Tibial artery (tissue), 4 donors: ENCODE measurements at regions not wholly inside any gene's neighbourhood (a gene's known extent, or its start where the extent isn't known, plus 50 kb on each side); places are given as distances from the start of the nearest gene placed in this dataset.

Experiments used
- DNase-seq, 2 donors: peaks; one replicate each; pipeline ENCODE4 v3.0.0-alpha.2; 2019
- H3K27ac ChIP-seq, 2 donors: fragments of 200-600 bp; sonication (generic) in 1 of 2; 1 replicate in 1 of 2; 2 replicates in 1 of 2; pipeline ENCODE4 v1.5.1; 2018 to 2019; ENCODE audit warnings: mild to moderate bottlenecking in 1 of 2
- H3K27me3 ChIP-seq, 2 donors: fragments of 200-600 bp; sonication (generic) in 1 of 2; one replicate each; pipeline versions ENCODE4 v1.5.1 to v1.6.0; 2016 to 2019
- H3K36me3 ChIP-seq, 3 donors: fragments of 200-600 bp; sonication (generic) in 2 of 3; one replicate each; pipeline ENCODE4 v1.5.1; 2016 to 2019; ENCODE audit warnings: mild to moderate bottlenecking in 2 of 3
- H3K4me1 ChIP-seq, 4 donors: fragments of 200-600 bp; sonication (generic) in 2 of 4; 1 replicate in 3 of 4; 2 replicates in 1 of 4; pipeline ENCODE4 v1.5.1; 2016 to 2019
- H3K4me3 ChIP-seq, 2 donors: fragments of 200-600 bp; sonication (generic) in 1 of 2; 1 replicate in 1 of 2; 2 replicates in 1 of 2; pipeline ENCODE4 v1.5.1; 2018 to 2019; ENCODE audit warnings: mild to moderate bottlenecking in 2 of 2
- H3K9me3 ChIP-seq, 3 donors: fragments of 200-600 bp; sonication (generic) in 1 of 3; one replicate each; pipeline ENCODE4 v1.5.1; 2016 to 2019
- intact Hi-C: fragments of 100-400 bp; cut with DNase I; formaldehyde crosslinking; loops from one replicate; pipeline ENCODE4 v1.15.0; 2023; ENCODE audit warnings: low total_unique reads
- TF ChIP-seq, protein P1 (sequence below), 2 experiments: fragments of 200-600 bp in 1 of 2; fragments of 450-650 bp in 1 of 2; IDR thresholded peaks; one replicate each; pipeline ENCODE4 v1.5.1; 2017 to 2019; ENCODE audit warnings: antibody characterized with exemption in 2 of 2, mild to moderate bottlenecking in 1 of 2, moderate library complexity in 1 of 2

DNA sequence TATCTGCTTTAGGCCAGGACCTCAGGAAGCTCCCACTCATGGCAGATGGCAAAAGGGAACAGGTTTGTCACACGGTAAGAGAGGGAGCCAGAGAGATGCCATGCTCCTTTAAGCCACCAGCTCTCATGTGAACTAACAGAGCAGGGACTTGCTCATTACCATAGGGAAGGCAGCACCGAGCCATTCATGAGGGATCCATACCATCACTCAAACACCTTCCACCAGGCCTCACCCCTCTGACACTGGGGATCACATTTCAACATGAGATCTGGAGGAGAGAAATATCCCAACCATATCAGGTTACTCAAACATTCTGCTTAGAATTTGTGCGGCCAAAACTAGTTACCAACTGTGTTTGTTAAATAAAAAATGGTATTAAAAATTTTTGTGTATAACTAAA lies 427.0 kb downstream of the UQCRFS1 start:
- TF ChIP-seq, protein P1, sequence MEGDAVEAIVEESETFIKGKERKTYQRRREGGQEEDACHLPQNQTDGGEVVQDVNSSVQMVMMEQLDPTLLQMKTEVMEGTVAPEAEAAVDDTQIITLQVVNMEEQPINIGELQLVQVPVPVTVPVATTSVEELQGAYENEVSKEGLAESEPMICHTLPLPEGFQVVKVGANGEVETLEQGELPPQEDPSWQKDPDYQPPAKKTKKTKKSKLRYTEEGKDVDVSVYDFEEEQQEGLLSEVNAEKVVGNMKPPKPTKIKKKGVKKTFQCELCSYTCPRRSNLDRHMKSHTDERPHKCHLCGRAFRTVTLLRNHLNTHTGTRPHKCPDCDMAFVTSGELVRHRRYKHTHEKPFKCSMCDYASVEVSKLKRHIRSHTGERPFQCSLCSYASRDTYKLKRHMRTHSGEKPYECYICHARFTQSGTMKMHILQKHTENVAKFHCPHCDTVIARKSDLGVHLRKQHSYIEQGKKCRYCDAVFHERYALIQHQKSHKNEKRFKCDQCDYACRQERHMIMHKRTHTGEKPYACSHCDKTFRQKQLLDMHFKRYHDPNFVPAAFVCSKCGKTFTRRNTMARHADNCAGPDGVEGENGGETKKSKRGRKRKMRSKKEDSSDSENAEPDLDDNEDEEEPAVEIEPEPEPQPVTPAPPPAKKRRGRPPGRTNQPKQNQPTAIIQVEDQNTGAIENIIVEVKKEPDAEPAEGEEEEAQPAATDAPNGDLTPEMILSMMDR (IDR thresholded peaks at IDR 0.05), result no peak
- no peak overlapping the region for H3K4me3 ChIP-seq
- no peaks in the 10 kb centered on the region for H3K27me3 ChIP-seq
- no peak overlapping the region for H3K27ac ChIP-seq
- H3K4me1 ChIP-seq, result no peaks in the 10 kb centered on the region
- H3K9me3 ChIP-seq, result peaks cover 0 to 10% (median 9%) of the 10 kb centered on the region in 3 donors
- no peaks in the 10 kb centered on the region for H3K36me3 ChIP-seq
- no peak for DNase-seq
- intact Hi-C loops, result no loop called here

DNA sequence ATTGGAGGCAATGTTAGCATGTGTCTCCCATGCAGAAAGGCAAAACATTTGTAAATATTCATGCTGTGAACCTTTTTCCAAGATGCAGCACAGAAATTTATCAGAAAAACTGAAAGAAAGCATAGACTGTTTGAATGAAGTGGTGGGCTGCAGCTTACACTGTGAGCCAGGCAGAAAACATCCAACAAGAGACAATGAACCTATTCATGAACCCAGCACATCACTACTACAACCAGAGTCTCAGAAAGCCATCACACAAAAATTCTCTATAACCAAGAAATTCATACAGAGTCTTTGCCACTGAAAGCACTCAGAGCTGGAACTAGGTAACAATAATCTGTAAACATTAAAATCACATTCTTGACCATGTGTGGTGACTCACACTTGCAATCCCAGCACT lies 448.9 kb downstream of the UQCRFS1 start:
- H3K9me3 ChIP-seq, result peaks cover 0 to 20% (median 12%) of the 10 kb centered on the region in 3 donors
- DNase-seq, result no peak
- no peaks in the 10 kb centered on the region for H3K27me3 ChIP-seq
- no peaks in the 10 kb centered on the region for H3K36me3 ChIP-seq
- TF ChIP-seq, protein P1 (IDR thresholded peaks at IDR 0.05), result no peak
- intact Hi-C loops, result no loop called here
- no peaks in the 10 kb centered on the region for H3K4me1 ChIP-seq
- no peak overlapping the region for H3K27ac ChIP-seq
- no peak overlapping the region for H3K4me3 ChIP-seq

DNA sequence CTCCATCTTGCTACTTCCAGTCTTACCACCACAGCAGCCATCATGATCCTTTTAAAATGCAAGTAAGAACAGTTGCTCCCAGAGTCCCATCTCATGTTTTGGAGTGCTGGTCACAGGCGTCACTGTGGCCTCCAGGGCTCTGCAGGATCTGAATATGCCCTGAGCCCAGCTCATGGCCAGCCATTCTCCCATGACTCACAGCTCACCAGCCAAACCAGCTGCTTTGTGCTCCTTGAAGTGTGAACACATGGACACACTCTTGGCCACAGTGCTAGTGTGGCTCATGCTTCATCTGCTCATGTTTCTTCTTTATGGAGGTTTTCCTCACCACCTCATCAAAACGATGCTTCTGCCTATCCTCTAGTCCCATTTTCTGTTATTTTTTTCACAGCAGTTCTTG lies 466.5 kb downstream of the UQCRFS1 start:
- intact Hi-C loops, result no loop called here
- Histone ChIP-seq H3K27me3 (no peaks in the 10 kb centered on the region), H3K9me3 (no peaks in the 10 kb centered on the region), H3K27ac (no peak overlapping the region), H3K4me3 (no peak overlapping the region), H3K36me3 (no peaks in the 10 kb centered on the region), H3K4me1 (no peaks in the 10 kb centered on the region)
- no peak for DNase-seq
- TF ChIP-seq, protein P1 (IDR thresholded peaks at IDR 0.05), result no peak

- intact Hi-C loops, result no loop called here
- Histone ChIP-seq H3K27ac (no peak overlapping the region), H3K4me1 (no peaks in the 10 kb centered on the region), H3K27me3 (no peaks in the 10 kb centered on the region), H3K9me3 (no peaks in the 10 kb centered on the region), H3K4me3 (no peak overlapping the region), H3K36me3 (no peaks in the 10 kb centered on the region)
- no peak for DNase-seq
- TF ChIP-seq, protein P1 (IDR thresholded peaks at IDR 0.05), result no peak
Observed at GRCh38 chr19:28744943-28745342, 468.0 kb downstream of the UQCRFS1 start.

DNA sequence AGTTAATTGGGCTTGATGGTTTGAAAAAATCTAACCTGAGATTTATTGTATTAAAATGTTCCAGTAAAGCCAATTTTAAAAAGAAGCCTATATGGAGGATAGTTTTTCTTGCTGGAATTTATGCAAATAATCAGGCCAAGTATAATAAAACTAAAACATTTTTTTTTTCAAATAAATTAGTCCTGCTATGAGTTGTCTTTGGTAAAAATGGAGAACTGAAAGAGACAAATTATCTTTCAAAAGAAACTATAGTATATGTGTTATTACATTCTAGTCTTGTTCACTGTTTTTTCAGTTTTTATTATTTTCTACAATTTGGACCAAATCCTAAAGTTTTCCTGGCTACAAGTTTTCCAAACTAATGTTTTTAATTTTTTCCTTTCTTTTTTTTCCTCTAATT lies 468.9 kb downstream of the UQCRFS1 start:
- Histone ChIP-seq H3K27me3 (no peaks in the 10 kb centered on the region), H3K36me3 (no peaks in the 10 kb centered on the region), H3K4me1 (no peaks in the 10 kb centered on the region), H3K27ac (no peak overlapping the region), H3K9me3 (no peaks in the 10 kb centered on the region), H3K4me3 (no peak overlapping the region)
- intact Hi-C loops, result no loop called here
- TF ChIP-seq, protein P1 (IDR thresholded peaks at IDR 0.05), result no peak
- no peak for DNase-seq
